ENCODE measurements at regions not wholly inside any gene's neighbourhood (a gene's known extent, or its start where the extent isn't known, plus 50 kb on each side); places are given as distances from the start of the nearest gene placed in this dataset.

- no peak for DNase-seq
Measured at GRCh38 chr20:60937585-60937984, 314.5 kb upstream of the CDH4 start.

GRCh38 chr20:60941379-60941778 is 310.7 kb upstream of the CDH4 start:
- DNase-seq: no peak

GRCh38 chr20:60947819-60948218 is 304.2 kb upstream of the CDH4 start:
- no peak for DNase-seq

- DNase-seq: no peak
Measured at GRCh38 chr20:60948224-60948623, 303.8 kb upstream of the CDH4 start.

GRCh38 chr20:60950561-60950960 is 301.5 kb upstream of the CDH4 start:
- DNase-seq: peak in 1 of 56 donors; percentile 21

- DNase-seq: no peak
Measured at GRCh38 chr20:60950974-60951373, 301.1 kb upstream of the CDH4 start.

GRCh38 chr20:60952861-60953260 is 299.2 kb upstream of the CDH4 start:
- no peak for DNase-seq

- DNase-seq: no peak
Measured at GRCh38 chr20:60953321-60953720, 298.7 kb upstream of the CDH4 start.

- DNase-seq: no peak
Measured at GRCh38 chr20:60955706-60956105, 296.4 kb upstream of the CDH4 start.

- no peak for DNase-seq
Measured at GRCh38 chr20:60956194-60956593, 295.9 kb upstream of the CDH4 start.

- DNase-seq: no peak
Measured at GRCh38 chr20:60957621-60958020, 294.4 kb upstream of the CDH4 start.

GRCh38 chr20:60959971-60960370 is 292.1 kb upstream of the CDH4 start:
- no peak for DNase-seq

- DNase-seq: no peak
Measured at GRCh38 chr20:60960500-60960899, 291.6 kb upstream of the CDH4 start.

GRCh38 chr20:60961551-60961950 is 290.5 kb upstream of the CDH4 start:
- no peak for DNase-seq

- DNase-seq: no peak
Measured at GRCh38 chr20:60962367-60963045, 289.6 kb upstream of the CDH4 start.

- no peak for DNase-seq
Measured at GRCh38 chr20:60963146-60963545, 288.9 kb upstream of the CDH4 start.

- no peak for DNase-seq
Measured at GRCh38 chr20:60964911-60965310, 287.1 kb upstream of the CDH4 start.

GRCh38 chr20:60966031-60966430 is 286.0 kb upstream of the CDH4 start:
- no peak for DNase-seq

- DNase-seq: no peak
Measured at GRCh38 chr20:60966766-60967165, 285.3 kb upstream of the CDH4 start.

- no peak for DNase-seq
Measured at GRCh38 chr20:60967431-60968316, 284.4 kb upstream of the CDH4 start.

- no peak for DNase-seq
Measured at GRCh38 chr20:60968853-60969720, 283.0 kb upstream of the CDH4 start.

- DNase-seq: no peak
Measured at GRCh38 chr20:60970601-60971000, 281.5 kb upstream of the CDH4 start.

Measured in nucleus accumbens (tissue), 56 donors.